ENCODE measurements at regions not wholly inside any gene's neighbourhood (a gene's known extent, or its start where the extent isn't known, plus 50 kb on each side); places are given as distances from the start of the nearest gene placed in this dataset.

- TF ChIP-seq CTCF (IDR thresholded peaks at IDR 0.05) (no peak), POLR2A (IDR thresholded peaks at IDR 0.05; ENCODE audit: low read depth) (no peak)
These were observed 115.3 kb upstream of the KIRREL3 start for GRCh38 chr11:127115844-127116243.
